Pancreas (tissue), 10 donors: ENCODE measurements at regions not wholly inside any gene's neighbourhood (a gene's known extent, or its start where the extent isn't known, plus 50 kb on each side); places are given as distances from the start of the nearest gene placed in this dataset.
"Not testable (repeated sequence)": the region's sequence is repeated elsewhere in the genome, so short reads cannot be mapped to it uniquely, and the experiment has no call there.

Experiments
- ATAC-seq, 4 donors: fragments of 200-7000 bp; cut with Tn5 transposase; one replicate each; pipeline versions ENCODE4 v1.8.0 to v1.9.1; 2020; ENCODE audit warnings: mild to moderate bottlenecking in 4 of 4, moderate library complexity in 4 of 4
- DNase-seq, 6 donors: peaks; one replicate each; pipeline ENCODE4 v3.0.0-alpha.2; 2020
- FAIRE-seq: peaks from 2 replicates; lab custom pipeline; 2012; peaks lifted over from hg19 to GRCh38; lab: Jason Lieb, UNC
- H3K27ac ChIP-seq, 4 donors: fragments of 200-600 bp; sonication (generic); 1 replicate in 3 of 4; 2 replicates in 1 of 4; pipeline versions ENCODE4 v1.5.0 to v1.8.0; 2020
- H3K27me3 ChIP-seq, 4 donors: fragments of 200-600 bp; one replicate each; pipeline ENCODE4 v1.8.0; 2021
- H3K36me3 ChIP-seq, 3 donors: fragments of 200-600 bp; sonication (generic) in 1 of 3; one replicate each; pipeline versions ENCODE4 v1.5.0 to v1.8.0; 2020 to 2021
- H3K4me1 ChIP-seq, 3 donors: fragments of 200-600 bp; one replicate each; pipeline ENCODE4 v1.8.0; 2021
- H3K4me3 ChIP-seq, 4 donors: fragments of 200-600 bp; sonication (generic) in 2 of 4; one replicate each; pipeline versions ENCODE4 v1.5.0 to v1.8.0; 2020 to 2021
- H3K9me3 ChIP-seq, 4 donors: fragments of 200-600 bp; one replicate each; pipeline ENCODE4 v1.8.0; 2021
- CTCF ChIP-seq, 4 donors: fragments of 200-600 bp; sonication (generic) in 3 of 4; IDR thresholded peaks; one replicate each; pipeline versions ENCODE4 v1.5.0 to v1.8.0; 2021; ENCODE audit warnings: antibody characterized with exemption in 4 of 4
- WGBS, 2 donors: extraction: QIAGEN DNeasy Blood & Tissue Kit; methylation state at CpG; one replicate each; pipeline ENCODE4 v1.1.7; 2013; 5-methylcytosine and 5-hydroxymethylcytosine counted together
- intact Hi-C, 3 donors: fragments of 100-400 bp; cut with DNase I; formaldehyde crosslinking; loops; one replicate each; pipeline versions ENCODE4 v1.11.1 to v1.14.2; 2022
- donor health status: healthy with polysubstance abuse.
- donor health status: DM: no; HTN: no; CAD: no; lungs with moderate emphysema.
- donor health status: DM: no; HTN: no; CAD: no.
- donor health status: control.
- donor health status: control.
- donor health status: Bipolar disorder and iron deficiency.
- donor health status: DM: yes; HTN: yes; CAD: no.
- donor health status: DM: no; HTN: no; CAD: no.
- donor health status: DM: no; HTN: no; CAD: no.
- donor health status: DM: yes; HTN: yes; CAD: no.

- 41 to 51% methylated on average over 6 of the region's 6 CpGs for WGBS, 2 donors
- H3K27ac ChIP-seq, result peak overlapping the region in 1 of 4 donors; percentile 19
- no peak for DNase-seq
- H3K36me3 ChIP-seq, result no peaks in the 10 kb centered on the region
- no peak for FAIRE-seq
- H3K4me1 ChIP-seq, result peaks cover 0 to 4% (median 0%) of the 10 kb centered on the region in 3 donors
- ATAC-seq, result peak in 1 of 4 donors; percentile 22
- H3K9me3 ChIP-seq, result no peaks in the 10 kb centered on the region
- no peaks in the 10 kb centered on the region for H3K27me3 ChIP-seq
- intact Hi-C loops, result no loop called here
- TF ChIP-seq CTCF (IDR thresholded peaks at IDR 0.05), result no peak
- H3K4me3 ChIP-seq, result no peak overlapping the region
These were observed 67.8 kb upstream of the UXS1 start for GRCh38 chr2:106261871-106262321.

DNA sequence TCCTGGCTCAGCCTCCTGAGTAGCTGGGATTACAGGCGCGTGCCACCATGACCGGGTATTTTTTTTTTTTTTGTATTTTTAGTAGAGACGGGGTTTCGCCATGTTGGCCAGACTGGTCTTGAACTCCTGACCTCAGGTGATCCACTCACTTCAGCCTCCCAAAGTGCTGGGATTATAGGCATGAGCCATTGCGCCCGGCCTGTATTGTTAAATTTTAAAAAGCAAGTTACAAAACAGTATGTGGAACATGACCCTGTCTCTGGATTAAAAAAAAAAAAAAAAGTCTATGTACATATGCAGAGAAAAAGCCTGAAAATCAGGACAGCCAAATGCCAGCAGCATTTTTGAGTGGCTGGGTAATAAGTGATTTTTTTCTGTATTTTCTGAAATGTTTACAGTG, 64.8 kb upstream of the UXS1 start:
- H3K9me3 ChIP-seq, H3K4me3 ChIP-seq, H3K27me3 ChIP-seq, DNase-seq, H3K36me3 ChIP-seq, H3K27ac ChIP-seq, intact Hi-C loops, ATAC-seq, FAIRE-seq, H3K4me1 ChIP-seq: not testable (repeated sequence)
- WGBS, 2 donors, result 93 to 98% methylated on average over 7 of the region's 7 CpGs

- H3K27ac ChIP-seq, result peak overlapping the region in 1 of 4 donors; percentile 48
These were observed 63.7 kb upstream of the UXS1 start for GRCh38 chr2:106257830-106258229.

DNA sequence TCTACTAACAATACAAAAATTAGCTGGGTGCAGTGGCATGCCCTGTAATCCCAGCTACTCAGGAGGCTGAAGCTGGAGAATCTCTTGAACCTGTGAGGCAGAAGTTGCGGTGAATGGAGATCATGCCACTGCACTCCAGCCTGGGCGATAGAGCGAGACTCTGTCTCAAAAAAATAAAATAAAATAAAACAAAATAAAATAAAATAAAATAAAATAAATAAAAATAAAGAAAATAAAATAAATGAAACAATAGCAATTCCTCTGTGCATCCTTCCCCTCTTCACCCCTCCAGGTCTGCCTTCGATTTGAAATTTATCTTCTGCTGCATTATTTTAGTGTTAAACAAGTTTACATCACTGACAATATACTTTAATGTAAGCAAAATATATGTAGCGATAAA, 63.0 kb upstream of the UXS1 start:
- Histone ChIP-seq H3K27ac (no peak overlapping the region), H3K4me1 (peaks cover 0 to 4% (median 0%) of the 10 kb centered on the region in 3 donors), H3K27me3 (no peaks in the 10 kb centered on the region), H3K4me3 (no peak overlapping the region), H3K9me3 (no peaks in the 10 kb centered on the region), H3K36me3 (no peaks in the 10 kb centered on the region)
- no peak for DNase-seq
- WGBS, 2 donors, result 92 to 95% methylated on average over 5 of the region's 5 CpGs
- intact Hi-C loops, result no loop called here
- no peak for ATAC-seq
- no peak for TF ChIP-seq CTCF (IDR thresholded peaks at IDR 0.05)
- no peak for FAIRE-seq

More at GRCh38 chr2:106257830-106258229, 63.7 kb upstream of the UXS1 start:
- H3K9me3 ChIP-seq, result no peaks in the 10 kb centered on the region
- H3K27me3 ChIP-seq, result no peaks in the 10 kb centered on the region
- 42 to 47% methylated on average over 3 of the region's 3 CpGs for WGBS, 2 donors
- H3K4me3 ChIP-seq, result no peak overlapping the region
- FAIRE-seq (no peak), DNase-seq (peak in 2 of 6 donors; percentile 17 to 64), ATAC-seq (peak; percentile 88 to 98 (median 94))
- TF ChIP-seq CTCF (IDR thresholded peaks at IDR 0.05), result no peak
- peaks cover 0 to 4% (median 0%) of the 10 kb centered on the region in 3 donors for H3K4me1 ChIP-seq
- intact Hi-C loops, result no loop called here
- H3K36me3 ChIP-seq, result no peaks in the 10 kb centered on the region

GRCh38 chr2:106249157-106249828, 55.2 kb upstream of the UXS1 start:
- H3K27ac ChIP-seq, DNase-seq, intact Hi-C loops, H3K4me1 ChIP-seq, H3K9me3 ChIP-seq, H3K27me3 ChIP-seq, H3K4me3 ChIP-seq, H3K36me3 ChIP-seq: not testable (repeated sequence)
- WGBS, 2 donors, result 76 to 90% methylated on average over 3 of the region's 3 CpGs
- FAIRE-seq (peak; percentile 57), ATAC-seq (peak in 1 of 4 donors; percentile 19)

GRCh38 chr2:106248548-106249151, 54.5 kb upstream of the UXS1 start:
- peak in 1 of 4 donors; percentile 12 for TF ChIP-seq CTCF (IDR thresholded peaks at IDR 0.05)
- H3K27me3 ChIP-seq, H3K36me3 ChIP-seq, H3K27ac ChIP-seq, H3K4me3 ChIP-seq, intact Hi-C loops, H3K9me3 ChIP-seq, H3K4me1 ChIP-seq, FAIRE-seq: not testable (repeated sequence)
- DNase-seq (peak in 1 of 6 donors; percentile 43), ATAC-seq (peak; percentile 71 to 96 (median 90))
- 50 to 55% methylated on average over 4 to 5 of the region's 6 CpGs for WGBS, 2 donors
